Ascending aorta (tissue), 2 donors: ENCODE measurements at regions not wholly inside any gene's neighbourhood (a gene's known extent, or its start where the extent isn't known, plus 50 kb on each side); places are given as distances from the start of the nearest gene placed in this dataset.

Experiments
- DNase-seq, 2 donors: peaks; one replicate each; pipeline ENCODE4 v3.0.0-alpha.2; 2019; ENCODE audit warnings: low spot score in 2 of 2
- H3K27ac ChIP-seq, 2 donors: fragments of 200-600 bp; sonication (generic); one replicate each; pipeline ENCODE4 v1.5.1; 2016 to 2017; ENCODE audit warnings: mild to moderate bottlenecking in 1 of 2
- H3K27me3 ChIP-seq: fragments of 200-600 bp; sonication (generic); one replicate; pipeline ENCODE4 v1.5.1; 2017
- H3K36me3 ChIP-seq, 2 donors: fragments of 200-600 bp; sonication (generic); one replicate each; pipeline ENCODE4 v1.5.1; 2016
- H3K4me1 ChIP-seq, 2 donors: fragments of 200-600 bp; sonication (generic); one replicate each; pipeline ENCODE4 v1.5.1; 2016 to 2017; ENCODE audit warnings: mild to moderate bottlenecking in 1 of 2
- H3K4me3 ChIP-seq, 2 donors: fragments of 200-600 bp; sonication (generic); one replicate each; pipeline ENCODE4 v1.5.1; 2016 to 2017; ENCODE audit warnings: mild to moderate bottlenecking in 1 of 2
- H3K9me3 ChIP-seq, 2 donors: fragments of 200-600 bp; sonication (generic); one replicate each; pipeline ENCODE4 v1.5.1; 2016
- intact Hi-C: fragments of 100-400 bp; cut with DNase I; formaldehyde crosslinking; loops from one replicate; pipeline ENCODE4 v1.15.1; 2023
- TF ChIP-seq, protein P1 (sequence below), 3 experiments: fragments of 200-600 bp in 2 of 3; fragments of 450-650 bp in 1 of 3; sonication (generic) in 2 of 3; IDR thresholded peaks; one replicate each; pipeline ENCODE4 v1.5.1; 2016 to 2019; ENCODE audit warnings: antibody characterized with exemption in 3 of 3, mild to moderate bottlenecking in 1 of 3, moderate library complexity in 1 of 3

DNA sequence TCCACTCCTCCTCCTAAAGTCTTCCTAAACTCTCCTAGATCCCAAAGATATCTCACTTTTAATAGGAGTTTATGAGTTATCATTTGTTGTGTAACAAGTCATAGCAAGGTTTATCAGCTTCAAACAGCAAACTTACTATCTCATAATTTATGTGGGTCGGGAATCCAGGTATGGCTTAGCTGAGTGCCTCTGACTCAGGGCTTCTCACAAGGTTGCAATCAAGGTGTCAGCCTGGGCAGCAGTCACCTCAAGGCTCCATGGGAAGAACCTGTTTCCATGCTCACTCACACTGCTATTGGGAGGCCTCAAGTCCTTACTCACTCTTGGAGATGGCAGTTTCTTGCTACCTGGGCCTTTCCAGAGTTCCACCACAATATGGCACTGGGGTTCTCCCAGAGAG is 889.8 kb downstream of the MCTP2 start:
- no peaks in the 10 kb centered on the region for H3K9me3 ChIP-seq
- DNase-seq, result no peak

DNA sequence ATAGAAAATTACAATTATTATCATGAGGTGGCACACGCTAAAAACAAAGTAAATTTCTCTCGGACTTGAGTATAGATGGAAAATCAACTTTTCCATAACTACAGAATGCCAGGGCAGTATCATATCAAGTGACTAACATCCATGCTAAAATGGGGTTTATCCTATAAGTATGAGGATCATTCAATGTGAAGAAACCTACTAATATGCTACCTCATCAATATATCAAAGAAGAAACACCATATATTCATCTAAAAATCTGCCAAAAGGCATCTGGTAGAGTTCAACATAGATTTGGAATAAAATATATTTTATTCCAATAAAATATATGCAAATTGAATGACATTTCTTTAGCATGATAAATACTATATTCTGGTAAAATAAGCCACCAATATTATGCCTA is 894.4 kb downstream of the MCTP2 start:
- Histone ChIP-seq H3K9me3 (no peaks in the 10 kb centered on the region), H3K27me3 (no peaks in the 10 kb centered on the region), H3K36me3 (no peaks in the 10 kb centered on the region), H3K27ac (no peak overlapping the region), H3K4me1 (peaks cover 0 to 3% of the 10 kb centered on the region in 2 donors), H3K4me3 (no peak overlapping the region)
- intact Hi-C loops, result no loop called here
- TF ChIP-seq, protein P1, sequence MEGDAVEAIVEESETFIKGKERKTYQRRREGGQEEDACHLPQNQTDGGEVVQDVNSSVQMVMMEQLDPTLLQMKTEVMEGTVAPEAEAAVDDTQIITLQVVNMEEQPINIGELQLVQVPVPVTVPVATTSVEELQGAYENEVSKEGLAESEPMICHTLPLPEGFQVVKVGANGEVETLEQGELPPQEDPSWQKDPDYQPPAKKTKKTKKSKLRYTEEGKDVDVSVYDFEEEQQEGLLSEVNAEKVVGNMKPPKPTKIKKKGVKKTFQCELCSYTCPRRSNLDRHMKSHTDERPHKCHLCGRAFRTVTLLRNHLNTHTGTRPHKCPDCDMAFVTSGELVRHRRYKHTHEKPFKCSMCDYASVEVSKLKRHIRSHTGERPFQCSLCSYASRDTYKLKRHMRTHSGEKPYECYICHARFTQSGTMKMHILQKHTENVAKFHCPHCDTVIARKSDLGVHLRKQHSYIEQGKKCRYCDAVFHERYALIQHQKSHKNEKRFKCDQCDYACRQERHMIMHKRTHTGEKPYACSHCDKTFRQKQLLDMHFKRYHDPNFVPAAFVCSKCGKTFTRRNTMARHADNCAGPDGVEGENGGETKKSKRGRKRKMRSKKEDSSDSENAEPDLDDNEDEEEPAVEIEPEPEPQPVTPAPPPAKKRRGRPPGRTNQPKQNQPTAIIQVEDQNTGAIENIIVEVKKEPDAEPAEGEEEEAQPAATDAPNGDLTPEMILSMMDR (IDR thresholded peaks at IDR 0.05), result no peak
- no peak for DNase-seq

More for the DNA sequence above, 889.8 kb downstream of the MCTP2 start:
- TF ChIP-seq, protein P1 (IDR thresholded peaks at IDR 0.05), result no peak
- Histone ChIP-seq H3K27me3 (no peaks in the 10 kb centered on the region), H3K4me1 (no peaks in the 10 kb centered on the region), H3K4me3 (no peak overlapping the region), H3K27ac (no peak overlapping the region), H3K36me3 (no peaks in the 10 kb centered on the region)
- intact Hi-C loops, result no loop called here

DNA sequence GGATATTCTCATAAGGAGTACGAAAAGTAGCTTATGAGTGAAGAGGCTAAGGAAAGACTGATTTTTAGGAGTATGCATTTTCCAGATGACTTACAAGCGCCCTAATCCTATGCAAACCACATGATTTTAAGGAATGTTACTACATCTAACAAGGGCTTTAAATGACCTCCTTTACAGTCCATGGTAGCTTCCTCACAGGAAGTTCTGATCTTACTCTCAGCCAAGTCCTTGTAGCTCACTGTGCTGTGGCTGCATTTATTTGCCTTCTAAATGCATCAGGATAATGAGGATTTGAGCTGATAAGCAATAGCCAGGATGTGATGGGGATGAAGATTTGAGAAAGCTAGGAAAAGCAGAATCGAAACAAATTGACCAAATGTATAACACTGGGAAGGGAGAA is 896.0 kb downstream of the MCTP2 start:
- TF ChIP-seq, protein P1 (IDR thresholded peaks at IDR 0.05), result no peak
- Histone ChIP-seq H3K36me3 (no peaks in the 10 kb centered on the region), H3K27ac (no peak overlapping the region), H3K4me1 (peaks cover 0 to 5% of the 10 kb centered on the region in 2 donors), H3K27me3 (no peaks in the 10 kb centered on the region), H3K4me3 (no peak overlapping the region), H3K9me3 (no peaks in the 10 kb centered on the region)
- intact Hi-C loops, result no loop called here
- no peak for DNase-seq

DNA sequence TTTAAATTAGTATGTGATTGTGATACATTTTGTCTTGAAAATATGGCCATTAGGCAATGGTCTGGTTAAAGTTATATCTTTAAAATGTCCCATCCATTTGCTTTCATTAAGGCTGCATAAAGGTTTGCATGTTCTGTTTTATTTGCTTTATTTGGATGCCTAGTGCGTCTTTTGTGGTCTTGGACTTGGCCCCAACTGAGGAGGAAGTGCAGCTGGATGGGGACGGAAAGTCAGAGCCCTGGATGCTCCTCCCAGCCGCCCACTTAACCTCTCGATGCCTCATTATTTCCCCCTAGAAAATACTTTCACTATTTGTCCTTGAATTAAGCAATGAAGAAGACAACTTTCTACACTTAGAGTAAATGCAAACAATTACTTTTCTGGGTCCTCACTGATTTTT is 898.2 kb downstream of the MCTP2 start:
- Histone ChIP-seq H3K4me1 (peaks cover 0 to 9% of the 10 kb centered on the region in 2 donors), H3K27me3 (no peaks in the 10 kb centered on the region), H3K27ac (no peak overlapping the region), H3K36me3 (no peaks in the 10 kb centered on the region), H3K9me3 (no peaks in the 10 kb centered on the region), H3K4me3 (no peak overlapping the region)
- no peak for DNase-seq
- TF ChIP-seq, protein P1 (IDR thresholded peaks at IDR 0.05), result no peak
- intact Hi-C loops, result no loop called here

DNA sequence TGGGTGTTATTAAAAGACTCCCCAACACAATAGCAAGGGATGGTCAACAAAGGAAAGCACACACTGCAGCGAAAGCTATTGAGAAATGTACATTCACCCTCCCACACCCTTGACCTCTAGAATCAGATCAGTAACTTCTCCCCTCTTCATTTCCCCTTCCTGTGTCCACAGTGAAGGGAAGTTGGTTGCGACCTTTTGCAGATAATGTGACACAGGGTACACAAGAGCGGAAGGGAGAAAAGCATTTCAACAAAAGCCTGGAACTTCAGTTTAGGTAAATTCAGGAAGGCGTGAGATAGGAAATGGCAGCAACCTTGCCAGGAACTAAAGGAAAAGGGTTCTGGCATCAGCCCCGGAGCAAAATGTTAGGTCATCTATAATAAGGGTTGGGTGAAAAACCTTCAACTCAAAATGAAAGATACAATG is 899.8 kb downstream of the MCTP2 start:
- Histone ChIP-seq H3K9me3 (no peaks in the 10 kb centered on the region), H3K4me1 (peaks cover 0 to 9% of the 10 kb centered on the region in 2 donors), H3K27me3 (no peaks in the 10 kb centered on the region), H3K36me3 (no peaks in the 10 kb centered on the region), H3K4me3 (no peak overlapping the region), H3K27ac (no peak overlapping the region)
- no peak for DNase-seq
- TF ChIP-seq, protein P1 (IDR thresholded peaks at IDR 0.05), result no peak
- intact Hi-C loops, result no loop called here

DNA sequence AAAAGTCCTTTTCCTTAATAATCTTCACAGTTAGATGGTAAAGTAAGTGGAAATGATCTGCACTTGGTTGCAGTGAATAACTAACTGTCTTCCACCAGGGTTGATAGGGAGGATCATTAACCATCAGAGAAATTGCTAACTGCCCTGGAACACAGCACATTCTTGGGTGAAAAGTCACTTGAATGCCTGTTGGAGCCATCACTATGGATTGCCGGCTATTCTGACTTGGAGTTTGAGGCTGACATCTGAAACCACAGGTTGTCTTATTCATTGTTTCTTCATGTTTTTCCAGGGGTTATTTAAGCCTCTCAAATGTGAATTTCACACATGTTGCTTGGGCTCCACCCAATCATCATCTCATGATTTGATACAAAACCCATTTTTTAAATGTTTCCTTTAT is 901.4 kb downstream of the MCTP2 start:
- intact Hi-C loops, result no loop called here
- Histone ChIP-seq H3K4me3 (no peak overlapping the region), H3K9me3 (no peaks in the 10 kb centered on the region), H3K4me1 (peaks cover 0 to 7% of the 10 kb centered on the region in 2 donors), H3K27me3 (no peaks in the 10 kb centered on the region), H3K36me3 (no peaks in the 10 kb centered on the region), H3K27ac (no peak overlapping the region)
- TF ChIP-seq, protein P1 (IDR thresholded peaks at IDR 0.05), result no peak
- no peak for DNase-seq
